ENCODE measurements at regions not wholly inside any gene's neighbourhood (a gene's known extent, or its start where the extent isn't known, plus 50 kb on each side); places are given as distances from the start of the nearest gene placed in this dataset.

- TF ChIP-seq SUZ12 (IDR thresholded peaks at IDR 0.05; ENCODE audit: extremely low read depth, insufficient read depth, insufficient read length), result no peak
- TF ChIP-seq ZNF274 (IDR thresholded peaks at IDR 0.05; ENCODE audit: low read depth, low read length), result no peak
Observed at GRCh38 chr5:120329095-120329494, 135.0 kb upstream of the PRR16 start.
